ENCODE measurements at regions not wholly inside any gene's neighbourhood (a gene's known extent, or its start where the extent isn't known, plus 50 kb on each side); places are given as distances from the start of the nearest gene placed in this dataset.

DNA sequence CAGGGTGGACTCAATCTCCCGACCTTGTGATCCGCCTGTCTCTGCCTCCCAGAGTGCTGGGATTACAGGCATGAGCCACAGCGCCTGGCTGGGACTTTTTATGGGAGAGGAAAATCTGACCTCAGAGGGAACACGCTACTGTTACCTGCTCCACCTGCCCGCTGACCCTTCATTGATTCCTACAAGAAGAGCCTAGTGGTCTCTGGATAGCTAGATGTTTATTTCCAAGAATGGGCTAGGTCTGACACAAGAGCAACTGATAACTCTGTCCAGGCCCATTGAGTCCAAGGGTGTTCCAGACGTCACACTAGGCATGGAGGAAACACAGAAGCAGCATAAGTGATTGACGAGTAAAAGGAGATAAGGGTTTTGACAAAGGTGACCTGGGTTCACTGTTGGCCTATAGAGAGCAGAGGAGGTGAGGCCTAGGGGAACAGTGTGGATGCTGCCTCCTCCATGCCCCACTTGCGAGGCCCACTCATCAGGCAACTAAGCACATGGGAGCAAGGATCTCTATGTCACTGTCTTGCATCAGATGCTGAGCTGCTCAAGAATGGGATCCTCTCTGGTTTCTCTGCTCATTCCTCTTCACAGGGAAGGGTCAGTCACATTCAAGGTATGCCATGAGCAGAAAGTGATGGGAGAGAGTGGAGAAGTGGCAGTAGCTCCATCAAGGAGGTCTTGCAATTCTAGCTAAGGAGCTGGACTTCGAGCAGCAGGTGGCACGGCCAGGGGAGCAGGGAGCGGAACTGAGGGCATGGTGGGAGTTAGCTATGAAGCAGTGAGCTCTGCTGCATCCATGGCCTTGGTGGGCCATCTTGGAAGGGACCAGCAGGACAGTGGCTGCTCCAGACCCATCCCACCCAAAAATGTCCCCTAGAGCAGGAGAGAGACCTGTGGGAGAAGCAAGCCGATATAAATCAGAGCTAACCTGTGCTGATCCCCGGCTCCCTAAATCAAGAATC lies 145.2 kb downstream of the WSCD1 start:
- Histone ChIP-seq H3K27ac (ENCODE audit: low read depth, low read length) (no peak overlapping the region), H3K9ac (ENCODE audit: low read depth, low read length) (no peak overlapping the region)

DNA sequence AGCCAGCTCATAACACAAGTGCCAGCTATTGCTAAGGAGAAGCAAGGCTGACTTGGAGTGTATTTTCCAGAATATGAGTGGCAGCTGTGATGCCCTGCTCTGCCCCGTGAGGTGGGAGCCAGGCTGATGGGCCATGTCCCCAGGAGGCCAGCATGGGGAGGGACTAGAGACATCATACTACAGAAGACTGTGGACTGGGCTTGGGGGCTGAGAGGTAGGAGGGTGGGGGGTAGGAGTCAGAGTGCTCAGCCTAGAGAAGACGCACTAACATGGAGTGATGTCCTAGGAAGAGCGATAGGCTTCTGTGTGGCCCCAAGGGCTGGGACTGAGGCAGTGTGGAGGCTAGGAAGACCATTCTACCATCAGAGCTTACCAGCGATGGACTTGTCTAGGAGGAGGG lies 143.7 kb downstream of the WSCD1 start:
- Histone ChIP-seq H3K27ac (ENCODE audit: low read depth, low read length) (no peak overlapping the region), H3K9ac (ENCODE audit: low read depth, low read length) (no peak overlapping the region), H3K27me3 (ENCODE audit: control insufficient read depth, insufficient read depth, low read length) (no peaks in the 10 kb centered on the region), H3K4me1 (ENCODE audit: control insufficient read depth, insufficient read depth, low read length) (no peaks in the 10 kb centered on the region), H3K4me3 (ENCODE audit: low read depth, low read length) (no peak overlapping the region), H3K36me3 (ENCODE audit: control insufficient read depth, insufficient read depth, low read length) (no peaks in the 10 kb centered on the region), H3K9me3 (ENCODE audit: control insufficient read depth, insufficient read depth, low read length) (no peaks in the 10 kb centered on the region)

More for the DNA sequence above, 145.2 kb downstream of the WSCD1 start:
- no peaks in the 10 kb centered on the region for H3K9me3 ChIP-seq (ENCODE audit: control insufficient read depth, insufficient read depth, low read length)
- no peak overlapping the region for H3K4me3 ChIP-seq (ENCODE audit: low read depth, low read length)
- H3K36me3 ChIP-seq (ENCODE audit: control insufficient read depth, insufficient read depth, low read length) = no peaks in the 10 kb centered on the region
- H3K4me1 ChIP-seq (ENCODE audit: control insufficient read depth, insufficient read depth, low read length) = no peaks in the 10 kb centered on the region
- no peaks in the 10 kb centered on the region for H3K27me3 ChIP-seq (ENCODE audit: control insufficient read depth, insufficient read depth, low read length)

- Histone ChIP-seq H3K36me3 (ENCODE audit: control insufficient read depth, insufficient read depth, low read length) (no peaks in the 10 kb centered on the region), H3K4me3 (ENCODE audit: low read depth, low read length) (no peak overlapping the region), H3K4me1 (ENCODE audit: control insufficient read depth, insufficient read depth, low read length) (no peaks in the 10 kb centered on the region), H3K27me3 (ENCODE audit: control insufficient read depth, insufficient read depth, low read length) (no peaks in the 10 kb centered on the region), H3K9ac (ENCODE audit: low read depth, low read length) (no peak overlapping the region), H3K9me3 (ENCODE audit: control insufficient read depth, insufficient read depth, low read length) (no peaks in the 10 kb centered on the region), H3K27ac (ENCODE audit: low read depth, low read length) (no peak overlapping the region)
Observed at GRCh38 chr17:6212766-6213165, 142.6 kb downstream of the WSCD1 start.

- Histone ChIP-seq H3K36me3 (ENCODE audit: control insufficient read depth, insufficient read depth, low read length) (no peaks in the 10 kb centered on the region), H3K4me1 (ENCODE audit: control insufficient read depth, insufficient read depth, low read length) (no peaks in the 10 kb centered on the region), H3K27ac (ENCODE audit: low read depth, low read length) (no peak overlapping the region), H3K9me3 (ENCODE audit: control insufficient read depth, insufficient read depth, low read length) (no peaks in the 10 kb centered on the region), H3K4me3 (ENCODE audit: low read depth, low read length) (no peak overlapping the region), H3K9ac (ENCODE audit: low read depth, low read length) (no peak overlapping the region), H3K27me3 (ENCODE audit: control insufficient read depth, insufficient read depth, low read length) (no peaks in the 10 kb centered on the region)
Observed at GRCh38 chr17:6209829-6210228, 139.7 kb downstream of the WSCD1 start.

DNA sequence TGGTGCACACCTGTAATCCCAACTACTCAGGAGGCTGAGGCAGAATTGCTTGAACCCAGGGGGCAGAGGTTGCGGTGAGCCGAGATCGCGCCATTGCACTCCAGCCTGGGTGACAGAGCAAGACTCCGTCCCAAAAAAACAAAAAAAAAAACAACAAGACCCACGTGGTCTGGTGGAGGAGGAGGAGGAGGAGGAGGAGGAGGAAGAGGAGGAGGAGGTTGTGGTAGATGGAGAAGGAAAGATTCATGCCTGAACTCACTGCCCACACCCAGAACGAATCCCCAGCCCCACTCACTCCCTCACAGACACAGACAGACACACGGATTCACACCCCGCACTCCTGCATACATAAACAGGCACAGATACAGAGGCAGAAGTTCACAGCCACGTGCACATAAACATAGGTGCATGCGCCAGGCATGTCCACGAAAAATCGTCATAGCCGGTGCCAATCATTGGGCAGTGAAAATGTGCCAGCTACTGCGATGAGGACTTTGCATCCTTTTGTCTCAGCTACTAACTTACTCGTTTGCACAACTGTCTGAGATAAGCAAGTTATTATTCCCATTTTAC lies 138.5 kb downstream of the WSCD1 start:
- Histone ChIP-seq H3K4me1 (ENCODE audit: control insufficient read depth, insufficient read depth, low read length) (no peaks in the 10 kb centered on the region), H3K27me3 (ENCODE audit: control insufficient read depth, insufficient read depth, low read length) (no peaks in the 10 kb centered on the region), H3K9ac (ENCODE audit: low read depth, low read length) (no peak overlapping the region)

GRCh38 chr17:6205525-6205924 lies 135.3 kb downstream of the WSCD1 start:
- H3K4me3 ChIP-seq (ENCODE audit: low read depth, low read length) = no peak overlapping the region
- H3K9ac ChIP-seq (ENCODE audit: low read depth, low read length) = no peak overlapping the region
- H3K9me3 ChIP-seq (ENCODE audit: control insufficient read depth, insufficient read depth, low read length) = no peaks in the 10 kb centered on the region
- no peak overlapping the region for H3K27ac ChIP-seq (ENCODE audit: low read depth, low read length)
- no peaks in the 10 kb centered on the region for H3K36me3 ChIP-seq (ENCODE audit: control insufficient read depth, insufficient read depth, low read length)
- no peaks in the 10 kb centered on the region for H3K27me3 ChIP-seq (ENCODE audit: control insufficient read depth, insufficient read depth, low read length)
- no peaks in the 10 kb centered on the region for H3K4me1 ChIP-seq (ENCODE audit: control insufficient read depth, insufficient read depth, low read length)

More for the DNA sequence above, 138.5 kb downstream of the WSCD1 start:
- H3K4me3 ChIP-seq (ENCODE audit: low read depth, low read length) = no peak overlapping the region
- H3K36me3 ChIP-seq (ENCODE audit: control insufficient read depth, insufficient read depth, low read length) = no peaks in the 10 kb centered on the region
- H3K9me3 ChIP-seq (ENCODE audit: control insufficient read depth, insufficient read depth, low read length) = no peaks in the 10 kb centered on the region
- H3K27ac ChIP-seq (ENCODE audit: low read depth, low read length) = no peak overlapping the region

DNA sequence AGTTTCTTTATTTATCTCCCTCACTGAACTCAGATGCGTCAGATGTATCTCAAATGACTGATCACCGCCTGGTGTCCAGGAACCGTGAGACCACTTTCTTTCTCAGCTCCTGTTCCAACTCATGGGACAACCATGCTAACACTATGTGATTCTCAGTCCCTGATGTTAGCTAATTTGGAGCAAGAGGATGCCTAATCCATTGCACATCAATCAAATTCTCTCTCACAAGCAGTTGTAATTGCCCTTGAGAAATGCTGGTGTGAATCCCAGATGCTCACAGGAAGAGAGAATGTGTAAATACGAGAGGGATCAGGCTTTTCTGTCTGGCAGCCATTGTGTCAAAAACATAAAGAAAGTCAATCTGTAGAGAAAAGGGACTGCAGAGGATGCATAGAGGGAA lies 134.9 kb downstream of the WSCD1 start:
- H3K27ac ChIP-seq (ENCODE audit: low read depth, low read length) = no peak overlapping the region
- H3K9ac ChIP-seq (ENCODE audit: low read depth, low read length) = no peak overlapping the region
- H3K27me3 ChIP-seq (ENCODE audit: control insufficient read depth, insufficient read depth, low read length) = no peaks in the 10 kb centered on the region
- no peaks in the 10 kb centered on the region for H3K4me1 ChIP-seq (ENCODE audit: control insufficient read depth, insufficient read depth, low read length)
- H3K36me3 ChIP-seq (ENCODE audit: control insufficient read depth, insufficient read depth, low read length) = no peaks in the 10 kb centered on the region
- H3K9me3 ChIP-seq (ENCODE audit: control insufficient read depth, insufficient read depth, low read length) = no peaks in the 10 kb centered on the region
- H3K4me3 ChIP-seq (ENCODE audit: low read depth, low read length) = no peak overlapping the region

DNA sequence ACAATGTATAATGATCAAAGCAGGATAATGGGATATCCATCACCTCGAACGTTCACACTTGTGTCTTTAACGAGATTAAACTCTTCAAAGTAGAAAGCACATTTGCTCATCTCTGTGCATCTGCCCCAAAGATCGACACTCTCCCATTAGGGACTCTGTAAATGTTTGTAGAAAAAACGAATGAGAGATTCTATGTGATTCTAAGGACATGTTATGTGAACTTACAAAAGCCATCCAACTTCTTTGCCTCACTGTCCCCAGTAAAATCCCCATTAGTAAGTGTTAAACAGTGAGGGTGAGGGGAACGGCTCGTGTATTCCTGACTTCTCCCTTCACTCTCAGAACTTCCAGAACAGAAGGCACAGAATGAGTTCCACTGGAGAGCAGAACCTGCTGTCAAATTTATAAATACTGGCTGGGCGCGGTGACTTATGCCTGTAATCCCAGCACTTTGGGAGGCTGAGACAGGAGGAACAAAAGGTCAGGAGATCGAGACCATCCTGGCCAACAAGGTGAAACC lies 134.1 kb downstream of the WSCD1 start:
- Histone ChIP-seq H3K27me3 (ENCODE audit: control insufficient read depth, insufficient read depth, low read length) (no peaks in the 10 kb centered on the region), H3K9me3 (ENCODE audit: control insufficient read depth, insufficient read depth, low read length) (no peaks in the 10 kb centered on the region), H3K4me1 (ENCODE audit: control insufficient read depth, insufficient read depth, low read length) (no peaks in the 10 kb centered on the region), H3K9ac (ENCODE audit: low read depth, low read length) (no peak overlapping the region), H3K36me3 (ENCODE audit: control insufficient read depth, insufficient read depth, low read length) (no peaks in the 10 kb centered on the region), H3K4me3 (ENCODE audit: low read depth, low read length) (no peak overlapping the region), H3K27ac (ENCODE audit: low read depth, low read length) (no peak overlapping the region)

DNA sequence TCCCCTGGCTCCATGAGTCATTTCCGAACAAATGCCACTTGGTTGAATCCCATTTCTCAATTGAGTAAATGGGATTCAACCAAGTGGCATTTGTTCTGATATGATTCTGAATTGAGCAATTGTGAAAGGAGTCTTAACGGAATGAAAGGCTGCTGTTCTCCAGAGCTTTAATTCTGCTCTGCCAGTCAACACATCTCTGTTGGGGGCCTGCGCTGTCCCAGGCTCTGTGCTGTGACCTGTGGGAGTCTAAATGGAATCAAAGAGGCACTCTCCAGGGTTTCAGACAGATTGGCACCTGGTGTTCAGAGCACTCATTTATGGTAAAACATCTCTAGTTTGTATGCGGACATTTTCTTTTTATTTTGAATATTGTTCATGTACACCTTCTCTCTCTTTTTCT lies 126.2 kb downstream of the WSCD1 start:
- H3K9me3 ChIP-seq (ENCODE audit: control insufficient read depth, insufficient read depth, low read length) = 0 out of 2 replicates have a peak, but pooled peaks cover 4% of the 10 kb centered on the region
- no peaks in the 10 kb centered on the region for H3K27me3 ChIP-seq (ENCODE audit: control insufficient read depth, insufficient read depth, low read length)
- H3K27ac ChIP-seq (ENCODE audit: low read depth, low read length) = no peak overlapping the region
- H3K9ac ChIP-seq (ENCODE audit: low read depth, low read length) = no peak overlapping the region
- H3K4me1 ChIP-seq (ENCODE audit: control insufficient read depth, insufficient read depth, low read length) = no peaks in the 10 kb centered on the region
- no peak overlapping the region for H3K4me3 ChIP-seq (ENCODE audit: low read depth, low read length)
- no peaks in the 10 kb centered on the region for H3K36me3 ChIP-seq (ENCODE audit: control insufficient read depth, insufficient read depth, low read length)

- H3K4me3 ChIP-seq (ENCODE audit: low read depth, low read length) = no peak overlapping the region
- H3K27ac ChIP-seq (ENCODE audit: low read depth, low read length) = no peak overlapping the region
- 0 out of 2 replicates have a peak, but pooled peaks cover 4% of the 10 kb centered on the region for H3K9me3 ChIP-seq (ENCODE audit: control insufficient read depth, insufficient read depth, low read length)
- H3K27me3 ChIP-seq (ENCODE audit: control insufficient read depth, insufficient read depth, low read length) = no peaks in the 10 kb centered on the region
- H3K4me1 ChIP-seq (ENCODE audit: control insufficient read depth, insufficient read depth, low read length) = no peaks in the 10 kb centered on the region
- H3K9ac ChIP-seq (ENCODE audit: low read depth, low read length) = no peak overlapping the region
- H3K36me3 ChIP-seq (ENCODE audit: control insufficient read depth, insufficient read depth, low read length) = no peaks in the 10 kb centered on the region
Observed at GRCh38 chr17:6195123-6195522, 124.9 kb downstream of the WSCD1 start.
